MM.1S (cell line): ENCODE measurements at regions not wholly inside any gene's neighbourhood (a gene's known extent, or its start where the extent isn't known, plus 50 kb on each side); places are given as distances from the start of the nearest gene placed in this dataset.

ENCODE experiments used
- DNase-seq: peaks from one replicate; pipeline ENCODE4 v3.0.0-alpha.2; 2015
- H2AFZ ChIP-seq: fragments of 300-600 bp; sonication (generic); 2 replicates; pipeline ENCODE4 v1.6.0; 2016; ENCODE audit warnings: antibody characterized with exemption, low read length
- H3F3A ChIP-seq: fragments of 300-600 bp; sonication (generic); 2 replicates; pipeline ENCODE4 v1.6.1; 2016; ENCODE audit warnings: mild to moderate bottlenecking, antibody characterized with exemption, low read length, moderate library complexity, mixed read lengths; ENCODE audit not compliant: insufficient read depth
- H3K27ac ChIP-seq: fragments of 300-600 bp; sonication (generic); 2 replicates; pipeline ENCODE4 v1.5.1; 2016; ENCODE audit warnings: mild to moderate bottlenecking, low read length
- H3K27me3 ChIP-seq: fragments of 300-600 bp; sonication (generic); replicated peaks from 2 replicates; pipeline ENCODE4 v1.6.0; 2016; ENCODE audit warnings: low read length; ENCODE audit not compliant: insufficient read depth
- H3K36me3 ChIP-seq: fragments of 300-600 bp; sonication (generic); replicated peaks from 2 replicates; pipeline ENCODE4 v1.6.1; 2016; ENCODE audit warnings: mild to moderate bottlenecking, low read length, mixed read lengths; ENCODE audit not compliant: insufficient read depth
- H3K4me1 ChIP-seq: fragments of 300-600 bp; sonication (generic); 2 replicates; pipeline ENCODE4 v1.6.1; 2016; ENCODE audit warnings: low read length, mixed read lengths
- H3K4me2 ChIP-seq: fragments of 300-600 bp; sonication (generic); 2 replicates; pipeline ENCODE4 v1.6.0; 2016; ENCODE audit warnings: low read depth, low read length
- H3K4me3 ChIP-seq: fragments of 300-600 bp; sonication (generic); 2 replicates; pipeline ENCODE4 v1.5.1; 2016; ENCODE audit warnings: low read length, mixed read lengths
- H3K79me2 ChIP-seq: fragments of 300-600 bp; sonication (generic); 2 replicates; pipeline ENCODE4 v1.6.1; 2016; ENCODE audit warnings: mixed run types, low read length, mixed read lengths
- H3K9ac ChIP-seq: fragments of 300-600 bp; sonication (generic); 2 replicates; pipeline ENCODE4 v1.6.1; 2016; ENCODE audit warnings: low read length, mixed read lengths
- H3K9me2 ChIP-seq: fragments of 300-600 bp; sonication (generic); replicated peaks from 2 replicates; pipeline ENCODE4 v1.6.1; 2016; ENCODE audit warnings: mild to moderate bottlenecking, low read length, mixed read lengths; ENCODE audit not compliant: insufficient read depth
- H3K9me3 ChIP-seq: fragments of 300-600 bp; sonication (generic); replicated peaks from 2 replicates; pipeline ENCODE4 v1.6.1; 2016; ENCODE audit warnings: mild to moderate bottlenecking, low read length, mixed read lengths; ENCODE audit not compliant: insufficient read depth
- H4K20me1 ChIP-seq: fragments of 300-600 bp; sonication (generic); 2 replicates; pipeline ENCODE4 v1.6.1; 2016; ENCODE audit warnings: mild to moderate bottlenecking, low read length, moderate library complexity, mixed read lengths; ENCODE audit not compliant: insufficient read depth
- CTCF ChIP-seq: fragments of 300-600 bp; sonication (generic); IDR thresholded peaks from 2 replicates; pipeline ENCODE4 v1.5.1; 2016; ENCODE audit warnings: antibody characterized with exemption, low read length, mixed read lengths
- EZH2 ChIP-seq: fragments of 300-600 bp; sonication (generic); optimal IDR thresholded peaks from 2 replicates; pipeline ENCODE3; 2017; ENCODE audit warnings: low read depth, mild to moderate bottlenecking, antibody characterized with exemption, low read length, mixed read lengths
- EZH2phosphoT487 ChIP-seq: fragments of 300-600 bp; sonication (generic); IDR thresholded peaks from 2 replicates; pipeline ENCODE4 v1.6.1; 2018; ENCODE audit warnings: antibody characterized with exemption, low read length

GRCh38 chr9:119020730-119021333 is 348.4 kb downstream of the BRINP1 start:
- Histone ChIP-seq H3K4me1 (no peaks in the 10 kb centered on the region), H3K4me3 (no peak overlapping the region), H3K9me3 (no peaks in the 10 kb centered on the region), H3K27me3 (no peaks in the 10 kb centered on the region), H3K4me2 (no peak overlapping the region), H3K36me3 (no peaks in the 10 kb centered on the region), H3K27ac (no peak overlapping the region), H4K20me1 (no peaks in the 10 kb centered on the region), H3K79me2 (no peaks in the 10 kb centered on the region), H3K9me2 (no peaks in the 10 kb centered on the region), H2AFZ (no peak overlapping the region), H3F3A (no peaks in the 10 kb centered on the region), H3K9ac (no peak overlapping the region)
- no peak for DNase-seq
- no peak for TF ChIP-seq EZH2
- TF ChIP-seq EZH2phosphoT487 = no peak
- no peak for TF ChIP-seq CTCF

- H3K27ac ChIP-seq = no peak overlapping the region
- H3K4me3 ChIP-seq = no peak overlapping the region
- H3K9me2 ChIP-seq = no peaks in the 10 kb centered on the region
- no peaks in the 10 kb centered on the region for H3K9me3 ChIP-seq
- no peaks in the 10 kb centered on the region for H3K79me2 ChIP-seq
- TF ChIP-seq EZH2phosphoT487 = no peak
- no peaks in the 10 kb centered on the region for H3K36me3 ChIP-seq
- no peaks in the 10 kb centered on the region for H3K4me1 ChIP-seq
- no peaks in the 10 kb centered on the region for H3K27me3 ChIP-seq
- no peak overlapping the region for H3K4me2 ChIP-seq
- DNase-seq = no peak
- no peak overlapping the region for H3K9ac ChIP-seq
- H2AFZ ChIP-seq = no peak overlapping the region
- H3F3A ChIP-seq = no peaks in the 10 kb centered on the region
- H4K20me1 ChIP-seq = no peaks in the 10 kb centered on the region
These were observed 343.1 kb downstream of the BRINP1 start for GRCh38 chr9:119026120-119026519.

- Histone ChIP-seq H4K20me1 (no peaks in the 10 kb centered on the region), H2AFZ (no peak overlapping the region), H3K36me3 (no peaks in the 10 kb centered on the region), H3K79me2 (no peaks in the 10 kb centered on the region), H3K4me2 (no peak overlapping the region), H3K9ac (no peak overlapping the region), H3K9me2 (no peaks in the 10 kb centered on the region), H3K27ac (no peak overlapping the region), H3K27me3 (no peaks in the 10 kb centered on the region), H3K9me3 (no peaks in the 10 kb centered on the region), H3K4me3 (no peak overlapping the region), H3K4me1 (no peaks in the 10 kb centered on the region), H3F3A (no peaks in the 10 kb centered on the region)
- TF ChIP-seq EZH2phosphoT487 (no peak), CTCF (no peak), EZH2 (no peak)
- DNase-seq = no peak
These were observed 341.1 kb downstream of the BRINP1 start for GRCh38 chr9:119027901-119028699.

GRCh38 chr9:119029886-119030285 is 339.3 kb downstream of the BRINP1 start:
- TF ChIP-seq CTCF (no peak), EZH2phosphoT487 (no peak), EZH2 (no peak)
- no peak for DNase-seq
- Histone ChIP-seq H3K4me3 (no peak overlapping the region), H3K79me2 (no peaks in the 10 kb centered on the region), H4K20me1 (no peaks in the 10 kb centered on the region), H3K27ac (no peak overlapping the region), H3K9me2 (no peaks in the 10 kb centered on the region), H2AFZ (no peak overlapping the region), H3K36me3 (no peaks in the 10 kb centered on the region), H3K9me3 (no peaks in the 10 kb centered on the region), H3K4me1 (no peaks in the 10 kb centered on the region), H3K27me3 (no peaks in the 10 kb centered on the region), H3K9ac (no peak overlapping the region), H3F3A (no peaks in the 10 kb centered on the region), H3K4me2 (no peak overlapping the region)
